ENCODE measurements at regions not wholly inside any gene's neighbourhood (a gene's known extent, or its start where the extent isn't known, plus 50 kb on each side); places are given as distances from the start of the nearest gene placed in this dataset.

DNA sequence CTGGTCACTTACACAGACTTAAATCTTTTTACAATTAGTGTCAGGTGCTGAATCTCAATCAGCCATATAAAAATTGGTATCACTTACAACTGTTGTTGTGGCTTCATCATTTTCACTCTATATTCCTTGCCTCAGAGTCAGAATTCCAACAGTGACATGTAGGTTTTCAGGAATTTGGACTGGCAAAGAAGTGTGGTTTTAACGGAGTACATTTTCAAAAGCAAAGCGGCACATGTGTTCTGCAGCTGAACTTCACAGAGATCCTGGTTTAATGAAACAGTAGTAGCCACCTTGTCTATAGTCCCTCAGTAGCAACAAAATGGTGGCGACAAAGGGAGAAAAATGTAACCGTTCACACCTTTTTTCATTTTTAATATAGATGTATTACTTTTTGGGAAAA is 486.6 kb downstream of the FAT4 start:
- Histone ChIP-seq H2AFZ (ENCODE audit: low read length) (no peak overlapping the region), H4K20me1 (ENCODE audit: insufficient read depth, low read length) (no peaks in the 10 kb centered on the region), H3K36me3 (replicated peaks; ENCODE audit: insufficient read depth, low read length) (no peaks in the 10 kb centered on the region), H3K4me2 (ENCODE audit: low read depth, low read length) (no peak overlapping the region), H3K9me2 (replicated peaks; ENCODE audit: insufficient read depth, low read length) (no peaks in the 10 kb centered on the region), H3K27me3 (replicated peaks; ENCODE audit: insufficient read depth, low read length) (no peaks in the 10 kb centered on the region), H3K9ac (ENCODE audit: low read length) (no peak overlapping the region), H3F3A (ENCODE audit: insufficient read depth, low read length) (no peaks in the 10 kb centered on the region), H3K4me3 (ENCODE audit: low read length) (no peak overlapping the region), H3K9me3 (replicated peaks; ENCODE audit: insufficient read depth, low read length) (no peaks in the 10 kb centered on the region), H3K27ac (ENCODE audit: low read length) (no peak overlapping the region), H3K79me2 (ENCODE audit: low read length) (no peaks in the 10 kb centered on the region), H3K4me1 (ENCODE audit: low read length) (no peaks in the 10 kb centered on the region)
- DNase-seq, result no peak
- TF ChIP-seq EZH2phosphoT487 (IDR thresholded peaks at IDR 0.05; ENCODE audit: low read length), result no peak
- TF ChIP-seq, protein P1, sequence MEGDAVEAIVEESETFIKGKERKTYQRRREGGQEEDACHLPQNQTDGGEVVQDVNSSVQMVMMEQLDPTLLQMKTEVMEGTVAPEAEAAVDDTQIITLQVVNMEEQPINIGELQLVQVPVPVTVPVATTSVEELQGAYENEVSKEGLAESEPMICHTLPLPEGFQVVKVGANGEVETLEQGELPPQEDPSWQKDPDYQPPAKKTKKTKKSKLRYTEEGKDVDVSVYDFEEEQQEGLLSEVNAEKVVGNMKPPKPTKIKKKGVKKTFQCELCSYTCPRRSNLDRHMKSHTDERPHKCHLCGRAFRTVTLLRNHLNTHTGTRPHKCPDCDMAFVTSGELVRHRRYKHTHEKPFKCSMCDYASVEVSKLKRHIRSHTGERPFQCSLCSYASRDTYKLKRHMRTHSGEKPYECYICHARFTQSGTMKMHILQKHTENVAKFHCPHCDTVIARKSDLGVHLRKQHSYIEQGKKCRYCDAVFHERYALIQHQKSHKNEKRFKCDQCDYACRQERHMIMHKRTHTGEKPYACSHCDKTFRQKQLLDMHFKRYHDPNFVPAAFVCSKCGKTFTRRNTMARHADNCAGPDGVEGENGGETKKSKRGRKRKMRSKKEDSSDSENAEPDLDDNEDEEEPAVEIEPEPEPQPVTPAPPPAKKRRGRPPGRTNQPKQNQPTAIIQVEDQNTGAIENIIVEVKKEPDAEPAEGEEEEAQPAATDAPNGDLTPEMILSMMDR (IDR thresholded peaks at IDR 0.05; ENCODE audit: low read length), result no peak
- TF ChIP-seq EZH2 (optimal IDR thresholded peaks at IDR 0.05; ENCODE audit: low read depth, low read length), result no peak

DNA sequence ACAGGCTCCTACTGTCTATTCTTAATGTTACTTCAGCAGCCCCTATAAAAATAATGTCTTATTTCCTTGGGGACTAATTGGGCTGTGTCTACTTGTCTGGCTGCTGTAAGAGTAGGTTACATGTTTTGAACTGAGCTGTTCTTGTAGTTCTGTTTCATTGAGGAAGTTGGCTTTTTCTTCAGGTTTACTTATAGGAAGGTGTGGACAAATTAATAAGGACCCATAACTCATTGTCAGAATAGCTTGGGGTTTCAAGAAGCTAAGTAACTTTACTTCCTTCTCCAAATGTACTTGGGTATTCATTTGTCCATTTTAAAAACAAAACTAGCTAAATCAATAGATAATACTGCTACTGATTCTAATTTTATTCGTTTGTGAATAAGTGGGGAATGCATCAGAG is 487.2 kb downstream of the FAT4 start:
- Histone ChIP-seq H3F3A (ENCODE audit: insufficient read depth, low read length) (no peaks in the 10 kb centered on the region), H3K4me3 (ENCODE audit: low read length) (no peak overlapping the region), H3K4me2 (ENCODE audit: low read depth, low read length) (no peak overlapping the region), H3K9me2 (replicated peaks; ENCODE audit: insufficient read depth, low read length) (no peaks in the 10 kb centered on the region), H3K36me3 (replicated peaks; ENCODE audit: insufficient read depth, low read length) (no peaks in the 10 kb centered on the region), H3K9me3 (replicated peaks; ENCODE audit: insufficient read depth, low read length) (no peaks in the 10 kb centered on the region), H3K4me1 (ENCODE audit: low read length) (no peaks in the 10 kb centered on the region), H3K9ac (ENCODE audit: low read length) (no peak overlapping the region), H3K27me3 (replicated peaks; ENCODE audit: insufficient read depth, low read length) (no peaks in the 10 kb centered on the region), H2AFZ (ENCODE audit: low read length) (no peak overlapping the region), H3K79me2 (ENCODE audit: low read length) (no peaks in the 10 kb centered on the region), H4K20me1 (ENCODE audit: insufficient read depth, low read length) (no peaks in the 10 kb centered on the region), H3K27ac (ENCODE audit: low read length) (no peak overlapping the region)
- no peak for DNase-seq
- TF ChIP-seq EZH2phosphoT487 (IDR thresholded peaks at IDR 0.05; ENCODE audit: low read length) (no peak), EZH2 (optimal IDR thresholded peaks at IDR 0.05; ENCODE audit: low read depth, low read length) (no peak)
- TF ChIP-seq, protein P1 (IDR thresholded peaks at IDR 0.05; ENCODE audit: low read length), result no peak

GRCh38 chr4:125808022-125808421 is 493.3 kb downstream of the FAT4 start:
- Histone ChIP-seq H3K9me3 (replicated peaks; ENCODE audit: insufficient read depth, low read length) (no peaks in the 10 kb centered on the region), H3K79me2 (ENCODE audit: low read length) (no peaks in the 10 kb centered on the region), H3K9ac (ENCODE audit: low read length) (no peak overlapping the region), H4K20me1 (ENCODE audit: insufficient read depth, low read length) (no peaks in the 10 kb centered on the region), H3K27ac (ENCODE audit: low read length) (no peak overlapping the region), H3K4me1 (ENCODE audit: low read length) (no peaks in the 10 kb centered on the region), H3K27me3 (replicated peaks; ENCODE audit: insufficient read depth, low read length) (no peaks in the 10 kb centered on the region), H3K9me2 (replicated peaks; ENCODE audit: insufficient read depth, low read length) (no peaks in the 10 kb centered on the region), H3F3A (ENCODE audit: insufficient read depth, low read length) (no peaks in the 10 kb centered on the region), H2AFZ (ENCODE audit: low read length) (no peak overlapping the region), H3K4me2 (ENCODE audit: low read depth, low read length) (no peak overlapping the region), H3K4me3 (ENCODE audit: low read length) (no peak overlapping the region), H3K36me3 (replicated peaks; ENCODE audit: insufficient read depth, low read length) (no peaks in the 10 kb centered on the region)
- TF ChIP-seq, protein P1 (IDR thresholded peaks at IDR 0.05; ENCODE audit: low read length), result no peak
- TF ChIP-seq EZH2 (optimal IDR thresholded peaks at IDR 0.05; ENCODE audit: low read depth, low read length) (no peak), EZH2phosphoT487 (IDR thresholded peaks at IDR 0.05; ENCODE audit: low read length) (no peak)
- DNase-seq, result no peak
